Tibial nerve (tissue), 4 donors: ENCODE measurements at regions not wholly inside any gene's neighbourhood (a gene's known extent, or its start where the extent isn't known, plus 50 kb on each side); places are given as distances from the start of the nearest gene placed in this dataset.

Source experiments
- DNase-seq, 2 donors: peaks; one replicate each; pipeline ENCODE4 v3.0.0-alpha.2; 2019; ENCODE audit warnings: low spot score in 2 of 2
- H3K27ac ChIP-seq, 4 donors: fragments of 200-600 bp; sonication (generic) in 3 of 4; one replicate each; pipeline ENCODE4 v1.5.1; 2017 to 2019; ENCODE audit warnings: mild to moderate bottlenecking in 1 of 4
- H3K27me3 ChIP-seq, 2 donors: fragments of 200-600 bp; sonication (generic) in 1 of 2; one replicate each; pipeline versions ENCODE4 v1.5.1 to v1.6.0; 2017 to 2019
- H3K36me3 ChIP-seq, 3 donors: fragments of 200-600 bp; sonication (generic); one replicate each; pipeline ENCODE4 v1.5.1; 2018 to 2019
- H3K4me1 ChIP-seq, 4 donors: fragments of 200-600 bp; sonication (generic) in 3 of 4; one replicate each; pipeline ENCODE4 v1.5.1; 2017 to 2019
- H3K4me3 ChIP-seq, 4 donors: fragments of 200-600 bp; sonication (generic) in 3 of 4; one replicate each; pipeline ENCODE4 v1.5.1; 2017 to 2019; ENCODE audit warnings: mild to moderate bottlenecking in 1 of 4, moderate library complexity in 1 of 4
- H3K9me3 ChIP-seq, 4 donors: fragments of 200-600 bp; sonication (generic) in 3 of 4; one replicate each; pipeline ENCODE4 v1.5.1; 2017 to 2019
- CTCF ChIP-seq, 5 experiments: fragments of 200-600 bp in 3 of 5; fragments of 450-650 bp in 2 of 5; sonication (generic) in 3 of 5; IDR thresholded peaks; one replicate each; pipeline ENCODE4 v1.5.1; 2016 to 2019; ENCODE audit warnings: antibody characterized with exemption in 5 of 5, mild to moderate bottlenecking in 3 of 5, moderate library complexity in 2 of 5
- EP300 ChIP-seq, 2 donors: sonication (generic); formaldehyde crosslinking; IDR thresholded peaks; one replicate each; pipeline ENCODE4 v1.6.1; 2017; ENCODE audit warnings: antibody characterized with exemption in 2 of 2, mild to moderate bottlenecking in 1 of 2
- POLR2A ChIP-seq, 2 donors: fragments of 450-650 bp; IDR thresholded peaks; one replicate each; pipeline ENCODE4 v1.6.1; 2017; ENCODE audit warnings: antibody characterized with exemption in 2 of 2, mild to moderate bottlenecking in 2 of 2, moderate library complexity in 2 of 2
- WGBS, 2 donors: methylation state at CpG; one replicate each; pipeline ENCODE4 v1.1.5; 2018; 5-methylcytosine and 5-hydroxymethylcytosine counted together

GRCh38 chr16:51710905-51711563, 560.0 kb upstream of the SALL1 start:
- no peaks in the 10 kb centered on the region for H3K4me1 ChIP-seq
- H3K4me3 ChIP-seq = no peak overlapping the region
- H3K9me3 ChIP-seq = peaks cover 0 to 25% (median 2%) of the 10 kb centered on the region in 4 donors
- TF ChIP-seq POLR2A (IDR thresholded peaks at IDR 0.05) = no peak
- no peak for TF ChIP-seq CTCF (IDR thresholded peaks at IDR 0.05)
- no peak for TF ChIP-seq EP300 (IDR thresholded peaks at IDR 0.05)
- no peak for DNase-seq
- 85 to 88% methylated on average over 2 of the region's 2 CpGs for WGBS, 2 donors
- no peak overlapping the region for H3K27ac ChIP-seq
- no peaks in the 10 kb centered on the region for H3K36me3 ChIP-seq
- H3K27me3 ChIP-seq = no peaks in the 10 kb centered on the region

- no peaks in the 10 kb centered on the region for H3K4me1 ChIP-seq
- H3K36me3 ChIP-seq = no peaks in the 10 kb centered on the region
- 72 to 76% methylated on average over 7 to 10 of the region's 10 CpGs for WGBS, 2 donors
- no peak for TF ChIP-seq POLR2A (IDR thresholded peaks at IDR 0.05)
- H3K9me3 ChIP-seq = peaks cover 0 to 26% (median 5%) of the 10 kb centered on the region in 4 donors
- no peaks in the 10 kb centered on the region for H3K27me3 ChIP-seq
- DNase-seq = no peak
- H3K4me3 ChIP-seq = no peak overlapping the region
- H3K27ac ChIP-seq = no peak overlapping the region
These were observed 559.1 kb upstream of the SALL1 start for GRCh38 chr16:51710186-51710585.

GRCh38 chr16:51708861-51709260, 557.8 kb upstream of the SALL1 start:
- WGBS, 2 donors = 53 to 68% methylated on average over 4 of the region's 4 CpGs
- Histone ChIP-seq H3K4me3 (no peak overlapping the region), H3K9me3 (peaks cover 0 to 13% (median 6%) of the 10 kb centered on the region in 4 donors), H3K36me3 (no peaks in the 10 kb centered on the region), H3K27ac (no peak overlapping the region), H3K27me3 (no peaks in the 10 kb centered on the region), H3K4me1 (no peaks in the 10 kb centered on the region)
- DNase-seq = no peak
- TF ChIP-seq CTCF (IDR thresholded peaks at IDR 0.05) = no peak
- TF ChIP-seq EP300 (IDR thresholded peaks at IDR 0.05) = no peak
- no peak for TF ChIP-seq POLR2A (IDR thresholded peaks at IDR 0.05)

- DNase-seq = no peak
- Histone ChIP-seq H3K27me3 (no peaks in the 10 kb centered on the region), H3K9me3 (peaks cover 0 to 12% (median 5%) of the 10 kb centered on the region in 4 donors), H3K27ac (no peak overlapping the region), H3K36me3 (no peaks in the 10 kb centered on the region), H3K4me1 (no peaks in the 10 kb centered on the region), H3K4me3 (no peak overlapping the region)
- WGBS, 2 donors = 41 to 53% methylated on average over 6 of the region's 6 CpGs
- TF ChIP-seq POLR2A (IDR thresholded peaks at IDR 0.05) (no peak), EP300 (IDR thresholded peaks at IDR 0.05) (no peak), CTCF (IDR thresholded peaks at IDR 0.05) (no peak)
These were observed 556.6 kb upstream of the SALL1 start for GRCh38 chr16:51707666-51708065.

GRCh38 chr16:51705142-51705541, 554.1 kb upstream of the SALL1 start:
- H3K9me3 ChIP-seq = peaks cover 0 to 12% (median 5%) of the 10 kb centered on the region in 4 donors
- no peak for DNase-seq
- H3K27me3 ChIP-seq = no peaks in the 10 kb centered on the region
- H3K27ac ChIP-seq = no peak overlapping the region
- H3K4me1 ChIP-seq = no peaks in the 10 kb centered on the region
- TF ChIP-seq EP300 (IDR thresholded peaks at IDR 0.05) = no peak
- no peak for TF ChIP-seq CTCF (IDR thresholded peaks at IDR 0.05)
- no peak for TF ChIP-seq POLR2A (IDR thresholded peaks at IDR 0.05)
- H3K4me3 ChIP-seq = no peak overlapping the region
- no peaks in the 10 kb centered on the region for H3K36me3 ChIP-seq
